ENCODE measurements at regions not wholly inside any gene's neighbourhood (a gene's known extent, or its start where the extent isn't known, plus 50 kb on each side); places are given as distances from the start of the nearest gene placed in this dataset.

DNA sequence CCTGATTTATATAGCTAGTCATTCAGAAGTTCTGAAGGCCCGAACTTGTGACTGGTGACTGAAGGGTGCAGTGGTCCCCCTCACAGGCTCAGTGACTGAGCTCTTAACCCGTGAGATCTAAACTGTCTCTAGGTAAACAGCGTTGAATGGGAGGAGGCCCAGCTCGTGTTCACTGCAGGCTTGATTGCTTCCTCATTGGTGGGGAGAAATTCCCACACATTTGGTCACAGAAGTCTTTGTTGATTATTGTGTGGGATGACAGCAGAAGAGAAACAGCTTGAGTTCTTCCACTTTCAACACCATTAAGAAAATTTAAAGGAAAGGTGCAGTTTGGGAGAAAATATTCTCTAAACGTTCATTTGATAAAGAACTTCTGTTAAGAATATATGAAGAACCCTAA is 1178.0 kb downstream of the UQCRFS1 start (continued):
- TF ChIP-seq NR2F1 (conservative IDR thresholded peaks at IDR 0.05): no peak
- no peak for TF ChIP-seq TAF1 (IDR thresholded peaks at IDR 0.05; ENCODE audit: borderline replicate concordance, low read depth, low read length)
- TF ChIP-seq CREB1 (IDR thresholded peaks at IDR 0.05; ENCODE audit: low read depth): no peak
- no peak for TF ChIP-seq RB1 (IDR thresholded peaks at IDR 0.05; ENCODE audit: borderline replicate concordance)
- no peak for TF ChIP-seq CBX3 (IDR thresholded peaks at IDR 0.05; ENCODE audit: borderline replicate concordance, low read depth)
- TF ChIP-seq TARDBP (IDR thresholded peaks at IDR 0.05; ENCODE audit: borderline replicate concordance): no peak
- TF ChIP-seq NBN (IDR thresholded peaks at IDR 0.05): no peak

DNA sequence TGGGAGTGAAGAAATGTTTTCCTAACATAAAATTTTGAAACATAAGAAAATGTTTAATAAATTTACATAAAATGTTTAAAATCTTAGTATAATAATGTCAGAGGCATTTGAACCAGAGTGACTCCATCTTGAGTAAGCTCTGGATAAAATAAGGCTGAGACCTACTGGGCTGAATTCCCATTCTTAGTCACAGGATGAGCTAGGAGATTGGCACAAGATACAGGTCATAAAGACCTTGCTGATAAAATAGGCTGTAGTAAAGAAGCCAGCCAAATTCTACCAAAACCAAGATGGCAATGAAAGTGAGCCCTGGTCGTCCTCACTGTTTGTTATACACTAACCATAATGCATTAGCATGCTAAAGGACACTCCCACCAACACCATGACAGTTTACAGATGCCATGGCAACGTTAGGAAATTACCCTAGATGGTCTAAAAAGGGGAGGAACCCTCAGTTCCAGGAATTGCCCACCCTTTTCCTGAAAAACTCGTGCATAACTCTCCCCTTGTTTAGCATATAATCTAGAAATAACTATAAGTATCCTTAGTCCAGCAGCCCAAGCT is 1184.0 kb downstream of the UQCRFS1 start:
- 0% methylated on average over 3 of the region's 3 CpGs for WGBS (ENCODE audit: insufficient coverage, insufficient replicate concordance, low lambda C conversion rate, missing lambda C conversion rate)
- ChIA-PET POLR2A (no interaction called here), CTCF (interaction anchor here (1.0 kb wide), 1 partner anchor 43 kb away, joined by 3 read pairs; no protein-coding TSS in a partner anchor), SMC1A (ENCODE audit: uncharacterized antibody, unreplicated experiment) (no interaction called here), RAD21 (ENCODE audit: unreplicated experiment) (no interaction called here)
- H3K4me3 ChIP-seq: no peak overlapping the region
- no peaks in the 10 kb centered on the region for H4K20me1 ChIP-seq (ENCODE audit: control insufficient read depth, insufficient read depth)
- no peaks in the 10 kb centered on the region for H3K79me2 ChIP-seq (ENCODE audit: control insufficient read depth, insufficient read depth, low read length)
- intact Hi-C loops (cut with micrococcal nuclease; ENCODE audit: unreplicated experiment) (no loop called here), in situ Hi-C loops (cut with MboI) (no loop called here)
- no peak overlapping the region for H3K27ac ChIP-seq (ENCODE audit: control insufficient read depth, insufficient read depth)
- no peak overlapping the region for H3K4me2 ChIP-seq (ENCODE audit: control insufficient read depth, insufficient read depth)
- FAIRE-seq (no peak), ATAC-seq (no peak), DNase-seq (ENCODE audit: low read depth, low spot score) (no peak)
- no peak overlapping the region for H2AFZ ChIP-seq (ENCODE audit: control insufficient read depth, low read depth, low read length)
- no peaks in the 10 kb centered on the region for H3K36me3 ChIP-seq (ENCODE audit: control insufficient read depth in 2 of 2, insufficient read depth in 2 of 2, low read length in 1 of 2)
- no peak overlapping the region for H3K9ac ChIP-seq (ENCODE audit: control insufficient read depth, insufficient read depth, low read length)
- H3K27me3 ChIP-seq (replicated peaks in 1 of 2; ENCODE audit: control insufficient read depth in 2 of 2, insufficient read depth in 2 of 2, low read length in 1 of 2): no peaks in the 10 kb centered on the region
- no TSS peak for BruUV-seq (replicated peaks)
- no peaks in the 10 kb centered on the region; the same call in 2 of the 3 replicates for H3K9me3 ChIP-seq (replicated peaks; ENCODE audit: control insufficient read depth, insufficient read depth, low read length)
- TF ChIP-seq, protein P1, sequence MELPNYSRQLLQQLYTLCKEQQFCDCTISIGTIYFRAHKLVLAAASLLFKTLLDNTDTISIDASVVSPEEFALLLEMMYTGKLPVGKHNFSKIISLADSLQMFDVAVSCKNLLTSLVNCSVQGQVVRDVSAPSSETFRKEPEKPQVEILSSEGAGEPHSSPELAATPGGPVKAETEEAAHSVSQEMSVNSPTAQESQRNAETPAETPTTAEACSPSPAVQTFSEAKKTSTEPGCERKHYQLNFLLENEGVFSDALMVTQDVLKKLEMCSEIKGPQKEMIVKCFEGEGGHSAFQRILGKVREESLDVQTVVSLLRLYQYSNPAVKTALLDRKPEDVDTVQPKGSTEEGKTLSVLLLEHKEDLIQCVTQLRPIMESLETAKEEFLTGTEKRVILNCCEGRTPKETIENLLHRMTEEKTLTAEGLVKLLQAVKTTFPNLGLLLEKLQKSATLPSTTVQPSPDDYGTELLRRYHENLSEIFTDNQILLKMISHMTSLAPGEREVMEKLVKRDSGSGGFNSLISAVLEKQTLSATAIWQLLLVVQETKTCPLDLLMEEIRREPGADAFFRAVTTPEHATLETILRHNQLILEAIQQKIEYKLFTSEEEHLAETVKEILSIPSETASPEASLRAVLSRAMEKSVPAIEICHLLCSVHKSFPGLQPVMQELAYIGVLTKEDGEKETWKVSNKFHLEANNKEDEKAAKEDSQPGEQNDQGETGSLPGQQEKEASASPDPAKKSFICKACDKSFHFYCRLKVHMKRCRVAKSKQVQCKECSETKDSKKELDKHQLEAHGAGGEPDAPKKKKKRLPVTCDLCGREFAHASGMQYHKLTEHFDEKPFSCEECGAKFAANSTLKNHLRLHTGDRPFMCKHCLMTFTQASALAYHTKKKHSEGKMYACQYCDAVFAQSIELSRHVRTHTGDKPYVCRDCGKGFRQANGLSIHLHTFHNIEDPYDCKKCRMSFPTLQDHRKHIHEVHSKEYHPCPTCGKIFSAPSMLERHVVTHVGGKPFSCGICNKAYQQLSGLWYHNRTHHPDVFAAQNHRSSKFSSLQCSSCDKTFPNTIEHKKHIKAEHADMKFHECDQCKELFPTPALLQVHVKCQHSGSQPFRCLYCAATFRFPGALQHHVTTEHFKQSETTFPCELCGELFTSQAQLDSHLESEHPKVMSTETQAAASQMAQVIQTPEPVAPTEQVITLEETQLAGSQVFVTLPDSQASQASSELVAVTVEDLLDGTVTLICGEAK (IDR thresholded peaks at IDR 0.05; ENCODE audit: borderline replicate concordance): no peak
- TF ChIP-seq, protein P2, sequence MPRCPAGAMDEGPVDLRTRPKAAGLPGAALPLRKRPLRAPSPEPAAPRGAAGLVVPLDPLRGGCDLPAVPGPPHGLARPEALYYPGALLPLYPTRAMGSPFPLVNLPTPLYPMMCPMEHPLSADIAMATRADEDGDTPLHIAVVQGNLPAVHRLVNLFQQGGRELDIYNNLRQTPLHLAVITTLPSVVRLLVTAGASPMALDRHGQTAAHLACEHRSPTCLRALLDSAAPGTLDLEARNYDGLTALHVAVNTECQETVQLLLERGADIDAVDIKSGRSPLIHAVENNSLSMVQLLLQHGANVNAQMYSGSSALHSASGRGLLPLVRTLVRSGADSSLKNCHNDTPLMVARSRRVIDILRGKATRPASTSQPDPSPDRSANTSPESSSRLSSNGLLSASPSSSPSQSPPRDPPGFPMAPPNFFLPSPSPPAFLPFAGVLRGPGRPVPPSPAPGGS (IDR thresholded peaks at IDR 0.05; ENCODE audit: borderline replicate concordance, insufficient read depth, low read depth, low read length, poor library complexity, severe bottlenecking): no peak
- H3K4me1 ChIP-seq (ENCODE audit: control insufficient read depth, insufficient read depth, low read length): no peaks in the 10 kb centered on the region
